Neuron (in vitro differentiated cells): ENCODE measurements at regions not wholly inside any gene's neighbourhood (a gene's known extent, or its start where the extent isn't known, plus 50 kb on each side); places are given as distances from the start of the nearest gene placed in this dataset.

Source experiments
- H2AFZ ChIP-seq: one replicate; pipeline ENCODE4 v1.6.1; 2013; ENCODE audit warnings: low read depth, mild to moderate bottlenecking, inconsistent platforms, low read length, moderate library complexity
- H3K27me3 ChIP-seq: one replicate; pipeline ENCODE4 v1.6.1; 2013; ENCODE audit warnings: low read length; ENCODE audit not compliant: insufficient read depth
- H3K36me3 ChIP-seq: one replicate; pipeline ENCODE4 v1.6.1; 2013; ENCODE audit warnings: low read length; ENCODE audit not compliant: insufficient read depth
- H3K4me1 ChIP-seq: one replicate; pipeline ENCODE4 v1.6.1; 2013; ENCODE audit warnings: low read length; ENCODE audit not compliant: insufficient read depth
- H3K4me3 ChIP-seq: 2 replicates; pipeline ENCODE4 v1.5.1; 2013; ENCODE audit warnings: mild to moderate bottlenecking, low read length, moderate library complexity
- H3K9me3 ChIP-seq: one replicate; pipeline ENCODE4 v1.6.1; 2013; ENCODE audit warnings: low read length

- Histone ChIP-seq H3K27me3 (no peaks in the 10 kb centered on the region), H3K9me3 (no peaks in the 10 kb centered on the region), H2AFZ (no peak overlapping the region), H3K36me3 (no peaks in the 10 kb centered on the region), H3K4me3 (no peak overlapping the region), H3K4me1 (no peaks in the 10 kb centered on the region)
These were observed 98.1 kb upstream of the TOP1 start for GRCh38 chr20:40930561-40930960.

DNA sequence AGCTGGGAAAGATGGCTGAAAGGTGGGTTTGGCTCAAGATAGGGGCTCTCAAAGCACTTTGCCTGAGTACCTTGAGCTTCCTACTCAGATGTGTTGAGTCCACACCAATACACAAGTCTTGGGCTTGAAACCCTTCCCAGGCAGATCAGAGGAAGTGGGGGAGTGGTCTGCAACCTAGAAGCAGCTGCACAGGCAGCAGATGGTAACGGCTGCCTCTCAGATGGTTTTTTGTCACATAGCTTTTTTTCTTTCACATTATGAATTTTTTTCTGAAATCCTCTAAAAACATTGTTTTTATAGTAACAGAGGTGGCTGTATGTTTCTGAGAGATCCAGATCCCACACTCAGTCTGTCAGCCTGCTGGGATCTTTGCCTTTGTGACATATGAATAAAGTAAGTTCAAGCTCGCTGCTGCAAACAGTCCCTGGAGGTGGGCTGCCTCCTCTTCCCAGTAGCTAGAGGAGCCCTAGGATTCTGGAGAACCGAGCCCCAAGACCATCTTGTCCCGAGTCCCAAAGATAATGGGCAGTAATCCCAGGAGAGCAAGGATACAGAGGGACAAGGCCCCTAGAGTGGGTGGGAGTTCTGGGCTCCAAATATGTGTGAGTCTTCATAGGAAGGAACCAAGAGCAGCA, 97.1 kb upstream of the TOP1 start:
- H3K36me3 ChIP-seq = no peaks in the 10 kb centered on the region
- no peaks in the 10 kb centered on the region for H3K27me3 ChIP-seq
- no peaks in the 10 kb centered on the region for H3K4me1 ChIP-seq
- no peak overlapping the region for H2AFZ ChIP-seq
- H3K9me3 ChIP-seq = no peaks in the 10 kb centered on the region
- no peak overlapping the region for H3K4me3 ChIP-seq

- H3K9me3 ChIP-seq = no peaks in the 10 kb centered on the region
- H3K36me3 ChIP-seq = no peaks in the 10 kb centered on the region
- no peak overlapping the region for H3K4me3 ChIP-seq
- H2AFZ ChIP-seq = no peak overlapping the region
- no peaks in the 10 kb centered on the region for H3K27me3 ChIP-seq
- no peaks in the 10 kb centered on the region for H3K4me1 ChIP-seq
These were observed 96.2 kb upstream of the TOP1 start for GRCh38 chr20:40932436-40932835.

DNA sequence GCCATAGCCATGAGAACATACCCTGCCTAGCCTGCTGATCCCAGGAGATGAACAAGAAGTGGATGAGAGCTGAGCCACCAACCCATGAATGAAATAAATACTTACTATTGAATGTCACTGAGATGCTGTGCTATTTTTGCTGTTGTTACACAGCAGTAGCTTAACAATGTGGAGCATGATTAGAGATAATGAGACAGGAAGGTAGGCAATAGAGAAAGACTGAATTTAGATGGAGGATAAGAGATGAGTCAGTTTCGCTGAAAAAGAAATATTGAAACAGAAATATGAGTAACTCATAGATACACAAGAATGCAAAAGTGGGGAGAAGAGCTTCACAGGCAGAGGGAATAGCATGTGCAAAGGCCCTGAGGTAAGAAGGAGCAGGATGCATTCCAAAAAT, 94.9 kb upstream of the TOP1 start:
- Histone ChIP-seq H3K27me3 (no peaks in the 10 kb centered on the region), H3K36me3 (no peaks in the 10 kb centered on the region), H3K4me3 (no peak overlapping the region), H3K9me3 (no peaks in the 10 kb centered on the region), H3K4me1 (no peaks in the 10 kb centered on the region), H2AFZ (no peak overlapping the region)

DNA sequence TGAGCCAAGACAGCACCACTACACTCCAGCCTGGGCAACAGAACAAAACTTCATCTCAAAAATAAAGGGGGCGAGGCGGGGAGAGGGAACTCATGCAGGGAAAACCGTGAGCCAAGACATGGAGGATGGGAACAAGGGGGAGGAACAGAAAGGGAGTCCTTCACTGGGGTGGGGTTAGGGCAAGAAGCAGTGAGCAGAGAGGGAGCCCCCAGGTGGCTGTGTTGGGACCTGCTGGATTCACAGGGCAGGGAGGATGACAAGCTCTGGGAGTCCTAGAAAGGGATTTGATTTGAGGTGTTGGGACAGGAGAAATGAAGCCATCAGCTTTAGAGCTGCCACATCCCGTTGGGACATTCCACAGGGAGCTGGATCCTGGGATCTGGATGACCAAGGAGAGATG, 90.6 kb upstream of the TOP1 start:
- Histone ChIP-seq H3K27me3 (no peaks in the 10 kb centered on the region), H3K4me3 (no peak overlapping the region), H3K9me3 (no peaks in the 10 kb centered on the region), H2AFZ (no peak overlapping the region), H3K4me1 (no peaks in the 10 kb centered on the region), H3K36me3 (no peaks in the 10 kb centered on the region)

DNA sequence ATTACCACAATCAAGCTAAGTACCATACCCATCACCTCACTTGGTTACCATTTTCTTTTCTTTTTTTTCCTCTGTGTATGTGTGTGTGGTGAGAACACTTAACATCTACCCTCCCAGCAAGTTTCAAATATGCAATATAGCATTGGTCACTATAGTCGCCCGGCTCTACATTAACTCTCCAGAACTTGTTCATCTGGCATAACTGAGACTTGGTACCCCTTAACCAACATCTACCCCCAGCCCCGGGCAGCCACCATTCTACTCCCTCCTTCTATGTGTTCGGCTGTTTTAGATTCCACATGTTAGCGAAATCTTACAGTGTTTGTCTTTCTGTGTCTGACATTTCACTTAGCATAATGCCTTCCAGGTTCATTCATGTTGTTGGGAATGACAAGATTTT, 89.0 kb upstream of the TOP1 start:
- H3K4me3 ChIP-seq = no peak overlapping the region
- H3K36me3 ChIP-seq = no peaks in the 10 kb centered on the region
- H3K27me3 ChIP-seq = no peaks in the 10 kb centered on the region
- no peaks in the 10 kb centered on the region for H3K9me3 ChIP-seq
- H2AFZ ChIP-seq = no peak overlapping the region
- no peaks in the 10 kb centered on the region for H3K4me1 ChIP-seq

- H3K9me3 ChIP-seq = no peaks in the 10 kb centered on the region
- H2AFZ ChIP-seq = no peak overlapping the region
- H3K4me1 ChIP-seq = peaks cover 11% of the 10 kb centered on the region
- no peaks in the 10 kb centered on the region for H3K27me3 ChIP-seq
- H3K36me3 ChIP-seq = no peaks in the 10 kb centered on the region
- H3K4me3 ChIP-seq = no peak overlapping the region
These were observed 87.5 kb upstream of the TOP1 start for GRCh38 chr20:40941133-40941610.

DNA sequence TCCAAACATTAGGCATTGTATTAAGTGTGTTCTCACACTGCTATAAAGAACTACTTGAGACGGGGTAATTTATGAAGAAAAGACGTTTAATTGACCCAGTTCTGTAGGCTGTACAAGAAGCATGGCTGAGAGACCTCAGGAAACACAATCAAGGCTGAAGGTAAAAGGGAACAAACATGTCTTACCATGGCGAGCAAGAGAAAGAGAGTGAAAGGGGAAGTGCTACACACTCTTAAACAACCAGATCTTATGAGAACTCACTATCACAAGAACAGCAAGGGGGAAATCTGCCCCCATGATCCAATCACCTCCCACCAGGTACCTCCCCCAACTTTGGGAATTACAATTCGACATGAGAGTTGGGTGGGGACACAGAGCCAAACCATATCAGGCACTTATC, 86.6 kb upstream of the TOP1 start:
- Histone ChIP-seq H3K4me3 (no peak overlapping the region), H2AFZ (no peak overlapping the region), H3K4me1 (peaks cover 16% of the 10 kb centered on the region), H3K27me3 (no peaks in the 10 kb centered on the region), H3K9me3 (no peaks in the 10 kb centered on the region), H3K36me3 (no peaks in the 10 kb centered on the region)

GRCh38 chr20:40942775-40943174, 85.8 kb upstream of the TOP1 start:
- H3K9me3 ChIP-seq = no peaks in the 10 kb centered on the region
- H2AFZ ChIP-seq = no peak overlapping the region
- H3K4me3 ChIP-seq = no peak overlapping the region
- H3K36me3 ChIP-seq = no peaks in the 10 kb centered on the region
- H3K27me3 ChIP-seq = no peaks in the 10 kb centered on the region
- peaks cover 16% of the 10 kb centered on the region for H3K4me1 ChIP-seq

DNA sequence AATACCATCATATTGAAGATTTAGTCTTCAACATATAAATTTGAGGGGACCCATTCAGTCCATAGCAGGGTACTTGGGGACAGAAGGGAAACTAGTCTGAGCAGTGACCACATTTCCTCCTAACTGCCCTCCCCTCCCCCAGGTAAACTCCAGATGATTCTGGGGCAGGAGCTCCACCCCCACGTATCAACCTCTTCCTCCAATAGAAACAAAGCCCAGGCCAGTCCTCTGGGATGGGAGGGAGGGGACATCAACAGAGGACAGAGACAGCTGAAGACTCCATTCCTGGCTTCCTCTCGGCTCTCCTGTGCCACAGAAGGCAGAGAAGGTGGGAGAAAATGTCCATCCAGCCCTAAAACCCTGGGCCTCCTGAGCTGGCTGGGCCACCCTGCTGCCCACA, 85.0 kb upstream of the TOP1 start:
- H3K9me3 ChIP-seq = no peaks in the 10 kb centered on the region
- no peaks in the 10 kb centered on the region for H3K36me3 ChIP-seq
- no peak overlapping the region for H2AFZ ChIP-seq
- H3K4me3 ChIP-seq = no peak overlapping the region
- no peaks in the 10 kb centered on the region for H3K27me3 ChIP-seq
- H3K4me1 ChIP-seq = peaks cover 22% of the 10 kb centered on the region

GRCh38 chr20:40945189-40945588, 83.4 kb upstream of the TOP1 start:
- H2AFZ ChIP-seq = no peak overlapping the region
- H3K36me3 ChIP-seq = no peaks in the 10 kb centered on the region
- peaks cover 27% of the 10 kb centered on the region for H3K4me1 ChIP-seq
- H3K27me3 ChIP-seq = no peaks in the 10 kb centered on the region
- H3K4me3 ChIP-seq = no peak overlapping the region
- no peaks in the 10 kb centered on the region for H3K9me3 ChIP-seq

GRCh38 chr20:40945754-40946450, 82.7 kb upstream of the TOP1 start:
- H3K4me1 ChIP-seq = peaks cover 27% of the 10 kb centered on the region
- H3K9me3 ChIP-seq = no peaks in the 10 kb centered on the region
- no peak overlapping the region for H2AFZ ChIP-seq
- no peak overlapping the region for H3K4me3 ChIP-seq
- H3K27me3 ChIP-seq = no peaks in the 10 kb centered on the region
- no peaks in the 10 kb centered on the region for H3K36me3 ChIP-seq

DNA sequence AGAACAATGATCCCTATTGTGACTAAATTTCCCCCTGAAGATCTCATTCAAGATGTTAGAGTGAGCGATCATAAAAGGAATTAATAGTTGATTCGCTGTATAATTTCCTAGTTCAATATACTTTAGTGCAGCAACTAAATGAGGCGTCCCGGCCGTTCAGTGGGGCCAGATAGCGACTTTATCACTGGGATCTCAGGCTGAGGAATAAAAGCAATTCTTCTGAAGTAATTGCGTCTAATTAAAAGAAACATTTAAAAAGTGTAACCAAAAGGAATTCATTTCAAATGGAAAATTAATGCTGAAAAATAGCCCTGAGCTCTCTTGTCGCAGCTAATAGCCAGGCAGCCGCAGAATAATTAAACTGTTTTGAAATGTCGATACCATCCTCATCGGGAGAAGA, 82.2 kb upstream of the TOP1 start:
- Histone ChIP-seq H3K27me3 (no peaks in the 10 kb centered on the region), H3K9me3 (no peaks in the 10 kb centered on the region), H2AFZ (no peak overlapping the region), H3K36me3 (no peaks in the 10 kb centered on the region), H3K4me3 (no peak overlapping the region), H3K4me1 (peaks cover 27% of the 10 kb centered on the region)
